ENCODE measurements at regions not wholly inside any gene's neighbourhood (a gene's known extent, or its start where the extent isn't known, plus 50 kb on each side); places are given as distances from the start of the nearest gene placed in this dataset.

- Histone ChIP-seq H4K5ac (ENCODE audit: insufficient read length, low read depth, low read length) (no peak overlapping the region), H3K23ac (ENCODE audit: insufficient read length) (no peak overlapping the region), H3K79me1 (ENCODE audit: low read depth, low read length) (no peaks in the 10 kb centered on the region), H4K20me1 (replicated peaks in 1 of 2; ENCODE audit: control insufficient read depth in 1 of 2, insufficient read depth in 2 of 2, low read length in 2 of 2) (no peaks in the 10 kb centered on the region), H3K23me2 (ENCODE audit: low read depth, low read length) (no peaks in the 10 kb centered on the region), H4K91ac (replicated peaks; ENCODE audit: insufficient read length, low read length) (no peak overlapping the region), H3K18ac (ENCODE audit: extremely low read depth, low read length) (no peak overlapping the region), H3K9me3 (ENCODE audit: insufficient read depth in 2 of 2, low read depth in 1 of 2, low read length in 1 of 2) (peaks cover 0 to 3% of the 10 kb centered on the region in 2 experiments; a peak in 1 of 4 replicates), H3K9ac (replicated peaks in 1 of 4; ENCODE audit: extremely low read depth in 1 of 4, low read depth in 3 of 4, low read length in 3 of 4) (no peak overlapping the region), H2BK5ac (ENCODE audit: low read depth, low read length) (no peak overlapping the region), H3K27me3 (replicated peaks in 1 of 4; ENCODE audit: control insufficient read depth in 3 of 4, extremely low read depth in 1 of 4, insufficient read depth in 3 of 4, low read length in 3 of 4) (peaks cover 0 to 1% (median 0%) of the 10 kb centered on the region in 4 experiments; a peak in 1 of 7 replicates), H3K27ac (ENCODE audit: low read depth, low read length) (no peak overlapping the region), H2BK120ac (replicated peaks; ENCODE audit: low read depth, low read length) (no peak overlapping the region), H3K36me3 (ENCODE audit: control insufficient read depth in 2 of 4, insufficient read depth in 4 of 4, low read length in 3 of 4) (no peaks in the 10 kb centered on the region), H3K14ac (ENCODE audit: insufficient read length) (no peak overlapping the region), H2AK5ac (ENCODE audit: low read depth, low read length) (no peak overlapping the region), H3K4me3 (ENCODE audit: extremely low read depth in 1 of 4, insufficient read depth in 2 of 4, low read depth in 3 of 4, low read length in 4 of 4) (no peak overlapping the region), H3K4me2 (ENCODE audit: insufficient read depth in 1 of 2, low read depth in 2 of 2, low read length in 2 of 2) (no peak overlapping the region), H3K4me1 (replicated peaks in 1 of 4; ENCODE audit: control insufficient read depth in 3 of 4, insufficient read depth in 4 of 4, low read length in 3 of 4) (peaks cover 0 to 5% (median 0%) of the 10 kb centered on the region in 4 experiments; a peak in 1 of 7 replicates), H2BK12ac (ENCODE audit: low read depth, low read length) (no peak overlapping the region), H2BK15ac (ENCODE audit: low read length) (no peak overlapping the region), H2AFZ (ENCODE audit: low read length) (no peak overlapping the region), H4K8ac (ENCODE audit: extremely low read depth, insufficient read depth, low read length) (no peak overlapping the region), H3K79me2 (ENCODE audit: control insufficient read depth in 1 of 2, insufficient read depth in 2 of 2, low read length in 2 of 2) (no peaks in the 10 kb centered on the region), H3K56ac (replicated peaks; ENCODE audit: insufficient read length, low read depth, low read length) (no peak overlapping the region), H3K4ac (replicated peaks; ENCODE audit: insufficient read length, low read depth, low read length) (no peak overlapping the region), H2BK20ac (ENCODE audit: low read length) (no peak overlapping the region)
- ChIA-PET CTCF (ENCODE audit: partially characterized antibody) (interaction anchor here (0.6 kb wide), 1 partner anchor 13 kb away, joined by 3 read pairs; no protein-coding TSS in a partner anchor), POLR2A (ENCODE audit: partially characterized antibody) (no interaction called here)
- TF ChIP-seq SAP30 (IDR thresholded peaks at IDR 0.05; ENCODE audit: insufficient read depth, insufficient replicate concordance, low read length) (no peak), CBX5 (IDR thresholded peaks at IDR 0.05; ENCODE audit: low read depth, low read length) (no peak), PHF8 (conservative IDR thresholded peaks at IDR 0.05; ENCODE audit: low read depth, low read length) (no peak)
- WGBS, 2 experiments (ENCODE audit: extremely low coverage in 1 of 2, insufficient coverage in 1 of 2, insufficient read length in 1 of 2, insufficient replicate concordance in 2 of 2, low coverage in 1 of 2, low lambda C conversion rate in 2 of 2, missing lambda C conversion rate in 1 of 2) = 95 to 100% methylated on average over 2 to 7 of the region's 7 CpGs
- no peak for DNase-seq (ENCODE audit: low read depth in 1 of 2, low spot score in 2 of 2)
- no peak for FAIRE-seq
Observed at GRCh38 chr5:58911270-58911669, 328.4 kb downstream of the RAB3C start.

Data from H1 (cell line).